SK-N-SH (cell line): ENCODE measurements at regions not wholly inside any gene's neighbourhood (a gene's known extent, or its start where the extent isn't known, plus 50 kb on each side); places are given as distances from the start of the nearest gene placed in this dataset.
"Not testable (repeated sequence)": the region's sequence is repeated elsewhere in the genome, so short reads cannot be mapped to it uniquely, and the experiment has no call there.

Experiments
- CTCF ChIA-PET: fragments of 300-600, 350-600 bp; formaldehyde crosslinking; extraction: SDS; loops from one replicate; lab custom pipeline; 2021; lab: Yijun Ruan, JAX
- POLR2A ChIA-PET: fragments of 350-600 bp; sonication (Branson Sonifier 250); formaldehyde crosslinking; extraction: SDS; loops from one replicate; lab custom pipeline; 2020; ENCODE audit warnings: antibody characterized with exemption, inconsistent platforms; lab: Yijun Ruan, JAX
- DNase-seq: peaks from one replicate; pipeline ENCODE4 v3.0.0; 2012
- H2AFZ ChIP-seq: fragments of 200-600 bp; sonication (generic); 2 replicates; pipeline ENCODE4 v1.8.1; 2016; ENCODE audit warnings: antibody characterized with exemption, mild to moderate bottlenecking, low read depth
- H3F3A ChIP-seq: fragments of 200-600 bp; sonication (generic); replicated peaks from 2 replicates; pipeline ENCODE3; 2016; ENCODE audit warnings: antibody characterized with exemption, mild to moderate bottlenecking; ENCODE audit not compliant: insufficient read depth
- H3K27ac ChIP-seq, 2 experiments: fragments of 200-500 bp in 1 of 2; fragments of 200-600 bp in 1 of 2; sonication (Bioruptor generic) in 1 of 2; sonication (generic), shearing (Covaris generic) in 1 of 2; 2 replicates each; pipeline versions ENCODE4 v1.5.1 to v1.6.1; 2014 to 2016; ENCODE audit warnings: low read depth in 2 of 2, inconsistent platforms in 1 of 2, low read length in 1 of 2, mild to moderate bottlenecking in 1 of 2, mixed read lengths in 1 of 2
- H3K27me3 ChIP-seq: fragments of 200-600 bp; sonication (generic), shearing (Covaris generic); 2 replicates; pipeline ENCODE4 v1.6.1; 2016; ENCODE audit warnings: mixed run types; ENCODE audit not compliant: insufficient read depth
- H3K36me3 ChIP-seq, 2 experiments: fragments of 200-500 bp in 1 of 2; fragments of 200-600 bp in 1 of 2; sonication (Bioruptor generic) in 1 of 2; sonication (generic) in 1 of 2; replicated peaks in 1 of 2; 2 replicates each; pipeline versions ENCODE3 to v1.5.1; 2014 to 2016; ENCODE audit warnings: low read length in 1 of 2, mild to moderate bottlenecking in 1 of 2; ENCODE audit not compliant: insufficient read depth in 2 of 2, control insufficient read depth in 1 of 2
- H3K4me1 ChIP-seq, 2 experiments: fragments of 200-500 bp in 1 of 2; fragments of 200-600 bp in 1 of 2; sonication (Bioruptor generic) in 1 of 2; sonication (generic), shearing (Covaris generic) in 1 of 2; 2 replicates each; pipeline versions ENCODE4 v1.5.1 to v1.6.1; 2014 to 2016; ENCODE audit warnings: low read depth in 1 of 2, low read length in 1 of 2, mixed run types in 1 of 2; ENCODE audit not compliant: insufficient read depth in 2 of 2, control insufficient read depth in 1 of 2
- H3K4me2 ChIP-seq: fragments of 200-600 bp; sonication (generic), shearing (Covaris generic); 2 replicates; pipeline ENCODE4 v1.6.1; 2017; ENCODE audit warnings: mixed run types
- H3K4me3 ChIP-seq, 2 experiments: fragments of 200-500 bp in 1 of 2; fragments of 200-600 bp in 1 of 2; sonication (Bioruptor generic) in 1 of 2; sonication (generic), shearing (Covaris generic) in 1 of 2; 2 replicates each; pipeline versions ENCODE4 v1.5.1 to v1.8.1; 2014 to 2016; ENCODE audit warnings: low read depth in 2 of 2, inconsistent platforms in 1 of 2, low read length in 1 of 2, mild to moderate bottlenecking in 1 of 2, mixed read lengths in 1 of 2, moderate library complexity in 1 of 2
- H3K79me2 ChIP-seq: fragments of 200-600 bp; sonication (generic); 2 replicates; pipeline ENCODE4 v1.8.1; 2017; ENCODE audit warnings: mild to moderate bottlenecking; ENCODE audit not compliant: insufficient read depth
- H3K9ac ChIP-seq: fragments of 200-600 bp; sonication (generic); 2 replicates; pipeline ENCODE4 v1.6.1; 2017; ENCODE audit warnings: mixed run types
- H3K9me2 ChIP-seq: fragments of 200-600 bp; sonication (generic); 2 replicates; pipeline ENCODE4 v1.6.1; 2017; ENCODE audit warnings: mixed run types
- H3K9me3 ChIP-seq: fragments of 200-600 bp; sonication (generic); 2 replicates; pipeline ENCODE4 v1.6.1; 2017; ENCODE audit warnings: mixed run types, mild to moderate bottlenecking, moderate library complexity
- H4K20me1 ChIP-seq: fragments of 200-600 bp; sonication (generic); 2 replicates; pipeline ENCODE4 v1.6.1; 2017; ENCODE audit warnings: mild to moderate bottlenecking, mixed run types; ENCODE audit not compliant: insufficient read depth
- CHD2 ChIP-seq: fragments of 150-350 bp; IDR thresholded peaks from 2 replicates; pipeline ENCODE4 v1.6.1; 2018; ENCODE audit warnings: low read length; ENCODE audit not compliant: partially characterized antibody
- MXI1 ChIP-seq: IDR thresholded peaks from 2 replicates; pipeline ENCODE4 v1.6.1; 2012; ENCODE audit warnings: mild to moderate bottlenecking, low read depth, low read length, improper control_type of control experiment
- NFIC ChIP-seq: IDR thresholded peaks from 2 replicates; pipeline ENCODE4 v1.4.0; 2012; ENCODE audit warnings: borderline replicate concordance
- RCOR1 ChIP-seq: fragments of 150-350 bp; IDR thresholded peaks from 2 replicates; pipeline ENCODE4 v1.6.1; 2017; ENCODE audit warnings: antibody characterized with exemption, low read length
- SMC3 ChIP-seq: IDR thresholded peaks from 2 replicates; pipeline ENCODE4 v1.6.1; 2012; ENCODE audit warnings: low read depth, low read length, improper control_type of control experiment
- TEAD4 ChIP-seq: IDR thresholded peaks from 2 replicates; pipeline ENCODE4 v1.4.0; 2012; ENCODE audit warnings: mild to moderate bottlenecking, borderline replicate concordance; ENCODE audit not compliant: insufficient read depth
- WGBS: methylation state at CpG from one replicate; pipeline ENCODE4 v1.1.6; 2017; ENCODE audit warnings: low lambda C conversion rate; 5-methylcytosine and 5-hydroxymethylcytosine counted together
- TF ChIP-seq, protein P1 (sequence below): IDR thresholded peaks from 2 replicates; pipeline ENCODE4 v1.4.0; 2012; ENCODE audit warnings: low read depth
- TF ChIP-seq, protein P2 (sequence below): IDR thresholded peaks from 2 replicates; pipeline ENCODE4 v1.4.0; 2012; ENCODE audit warnings: low read depth, borderline replicate concordance

DNA sequence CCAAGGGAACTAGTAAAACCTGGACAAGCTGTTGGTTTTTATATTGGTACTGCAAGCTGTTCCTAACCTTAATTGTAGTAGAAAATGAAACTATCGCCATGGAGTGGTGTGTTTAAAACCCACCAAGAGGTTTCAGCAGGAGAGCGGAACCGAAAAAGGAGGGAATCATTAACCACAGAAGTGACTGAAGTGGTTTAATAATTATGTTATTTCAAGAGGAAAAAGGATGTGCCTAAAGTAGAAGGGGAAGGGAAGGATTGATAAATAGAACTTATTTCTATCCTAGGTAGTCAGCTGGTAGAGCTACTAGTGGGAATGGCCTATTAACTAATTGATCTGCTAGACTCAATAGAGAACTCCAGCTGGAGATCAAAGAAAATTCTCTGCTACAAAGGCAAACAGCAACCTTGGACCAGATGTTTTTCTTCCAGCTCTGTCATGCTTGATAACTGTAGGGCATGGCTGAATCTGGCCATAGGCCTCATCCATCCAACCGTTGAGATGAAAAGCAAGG is 91.8 kb downstream of the BAMBI start:
- Histone ChIP-seq H3K9me3 (no peaks in the 10 kb centered on the region), H3K27ac (no peak overlapping the region), H2AFZ (no peak overlapping the region), H3K9me2 (no peaks in the 10 kb centered on the region), H3K4me1 (no peaks in the 10 kb centered on the region; a peak in 1 of 4 replicates), H3K4me3 (no peak overlapping the region), H3K9ac (no peak overlapping the region), H3K79me2 (no peaks in the 10 kb centered on the region), H3K27me3 (peaks cover 6% of the 10 kb centered on the region; the same call in 1 of the 2 replicates), H3K36me3 (no peaks in the 10 kb centered on the region), H3F3A (no peaks in the 10 kb centered on the region), H4K20me1 (no peaks in the 10 kb centered on the region), H3K4me2 (no peak overlapping the region)
- POLR2A ChIA-PET, result no interaction called here
- TF ChIP-seq CHD2 (no peak), MXI1 (no peak), RCOR1 (no peak), TEAD4 (no peak), SMC3 (no peak), NFIC (no peak)
- TF ChIP-seq, protein P1, sequence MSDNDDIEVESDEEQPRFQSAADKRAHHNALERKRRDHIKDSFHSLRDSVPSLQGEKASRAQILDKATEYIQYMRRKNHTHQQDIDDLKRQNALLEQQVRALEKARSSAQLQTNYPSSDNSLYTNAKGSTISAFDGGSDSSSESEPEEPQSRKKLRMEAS, result no peak
- TF ChIP-seq, protein P2, sequence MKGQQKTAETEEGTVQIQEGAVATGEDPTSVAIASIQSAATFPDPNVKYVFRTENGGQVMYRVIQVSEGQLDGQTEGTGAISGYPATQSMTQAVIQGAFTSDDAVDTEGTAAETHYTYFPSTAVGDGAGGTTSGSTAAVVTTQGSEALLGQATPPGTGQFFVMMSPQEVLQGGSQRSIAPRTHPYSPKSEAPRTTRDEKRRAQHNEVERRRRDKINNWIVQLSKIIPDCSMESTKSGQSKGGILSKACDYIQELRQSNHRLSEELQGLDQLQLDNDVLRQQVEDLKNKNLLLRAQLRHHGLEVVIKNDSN, result no peak
- DNase-seq, result no peak
- CTCF ChIA-PET, result interaction anchor here (0.8 to 1.4 kb wide), 5 partner anchors 21 to 105 kb away, joined by 3 to 4 read pairs (median 3); no protein-coding TSS in a partner anchor
- WGBS, result 80% methylated on average over 4 of the region's 4 CpGs

DNA sequence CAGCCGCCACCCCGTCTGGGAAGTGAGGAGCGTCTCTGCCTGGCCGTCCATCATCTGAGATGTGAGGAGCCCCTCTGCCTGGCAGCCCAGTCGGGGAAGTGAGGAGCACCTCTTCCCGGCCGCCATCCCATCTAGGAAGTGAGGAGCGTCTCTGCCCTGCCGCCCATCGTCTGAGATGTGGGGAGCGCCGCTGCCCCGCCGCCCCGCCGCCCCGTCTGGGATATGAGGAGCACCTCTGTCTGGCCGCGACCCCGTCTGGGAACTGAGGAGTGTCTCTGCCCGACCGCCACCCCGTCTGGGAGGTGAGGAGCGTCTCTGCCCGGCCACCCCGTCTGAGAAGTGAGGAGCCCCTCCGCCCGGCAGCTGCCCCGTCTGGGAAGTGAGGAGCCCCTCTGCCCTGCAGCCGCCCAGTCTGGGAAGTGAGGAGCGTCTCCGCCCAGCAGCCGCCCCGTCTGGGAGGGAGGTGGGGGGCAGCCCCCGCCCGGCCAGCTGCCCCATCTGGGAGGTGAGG is 94.3 kb downstream of the BAMBI start:
- H3K27ac ChIP-seq, H2AFZ ChIP-seq, H3K4me3 ChIP-seq, H3F3A ChIP-seq, H3K79me2 ChIP-seq, H3K9me3 ChIP-seq, H4K20me1 ChIP-seq, H3K9me2 ChIP-seq, H3K36me3 ChIP-seq, POLR2A ChIA-PET, CTCF ChIA-PET, H3K27me3 ChIP-seq, H3K9ac ChIP-seq, DNase-seq, H3K4me1 ChIP-seq, H3K4me2 ChIP-seq: not testable (repeated sequence)
- WGBS, result 90% methylated on average over 4 of the region's 36 CpGs
